ENCODE measurements at regions not wholly inside any gene's neighbourhood (a gene's known extent, or its start where the extent isn't known, plus 50 kb on each side); places are given as distances from the start of the nearest gene placed in this dataset.
"Not testable (repeated sequence)": the region's sequence is repeated elsewhere in the genome, so short reads cannot be mapped to it uniquely, and the experiment has no call there.

- H3K9me3 Mint-ChIP-seq, result peaks cover 11% of the 10 kb centered on the region
- H3K36me3 Mint-ChIP-seq, result peaks cover 11% of the 10 kb centered on the region
- ATAC-seq (ENCODE audit: low read depth) (no peak), DNase-seq (ENCODE audit: low spot score in 2 of 2) (no peak)
- H3K4me1 Mint-ChIP-seq, result no peaks in the 10 kb centered on the region
- H3K4me3 Mint-ChIP-seq, result no peak overlapping the region
- peaks cover 10% of the 10 kb centered on the region for H3K27me3 Mint-ChIP-seq
- no peak overlapping the region for H3K27ac Mint-ChIP-seq
Measured at GRCh38 chr5:66426259-66427138, 169.7 kb upstream of the MAST4 start.

- Mint-ChIP-seq H3K27ac (no peak overlapping the region), H3K4me1 (no peaks in the 10 kb centered on the region), H3K36me3 (peaks cover 11% of the 10 kb centered on the region), H3K9me3 (peaks cover 11% of the 10 kb centered on the region), H3K4me3 (no peak overlapping the region), H3K27me3 (peaks cover 10% of the 10 kb centered on the region)
- ATAC-seq (ENCODE audit: low read depth) (no peak), DNase-seq (ENCODE audit: low spot score in 2 of 2) (no peak)
Measured at GRCh38 chr5:66427139-66427442, 169.1 kb upstream of the MAST4 start.

- Mint-ChIP-seq H3K9me3 (no peaks in the 10 kb centered on the region), H3K36me3 (peaks cover 1% of the 10 kb centered on the region), H3K4me1 (no peaks in the 10 kb centered on the region), H3K27me3 (no peaks in the 10 kb centered on the region), H3K4me3 (no peak overlapping the region), H3K27ac (no peak overlapping the region)
- ATAC-seq (ENCODE audit: low read depth) (peak; percentile 59), DNase-seq (ENCODE audit: low spot score in 2 of 2) (no peak)
Measured at GRCh38 chr5:66436721-66437120, 159.5 kb upstream of the MAST4 start.

- Mint-ChIP-seq H3K27ac (no peak overlapping the region), H3K4me1 (no peaks in the 10 kb centered on the region), H3K36me3 (no peaks in the 10 kb centered on the region), H3K9me3 (no peaks in the 10 kb centered on the region), H3K27me3 (no peaks in the 10 kb centered on the region), H3K4me3 (no peak overlapping the region)
- no peak for ATAC-seq (ENCODE audit: low read depth)
- DNase-seq (ENCODE audit: low spot score in 2 of 2), result no peak
Measured at GRCh38 chr5:66438087-66438486, 158.1 kb upstream of the MAST4 start.

GRCh38 chr5:66438696-66439095 lies 157.5 kb upstream of the MAST4 start:
- H3K27ac Mint-ChIP-seq, result no peak overlapping the region
- no peaks in the 10 kb centered on the region for H3K36me3 Mint-ChIP-seq
- DNase-seq (ENCODE audit: low spot score in 2 of 2) (no peak), ATAC-seq (ENCODE audit: low read depth) (no peak)
- no peaks in the 10 kb centered on the region for H3K9me3 Mint-ChIP-seq
- H3K4me1 Mint-ChIP-seq, result no peaks in the 10 kb centered on the region
- H3K27me3 Mint-ChIP-seq, result no peaks in the 10 kb centered on the region
- H3K4me3 Mint-ChIP-seq, result no peak overlapping the region

- H3K27me3 Mint-ChIP-seq, result no peaks in the 10 kb centered on the region
- no peaks in the 10 kb centered on the region for H3K9me3 Mint-ChIP-seq
- no peak for DNase-seq (ENCODE audit: low spot score in 2 of 2)
- H3K4me3 Mint-ChIP-seq, result no peak overlapping the region
- H3K36me3 Mint-ChIP-seq, result no peaks in the 10 kb centered on the region
- H3K4me1 Mint-ChIP-seq, result no peaks in the 10 kb centered on the region
- no peak for ATAC-seq (ENCODE audit: low read depth)
- no peak overlapping the region for H3K27ac Mint-ChIP-seq
Measured at GRCh38 chr5:66440202-66440680, 156.0 kb upstream of the MAST4 start.

GRCh38 chr5:66441351-66441750 lies 154.8 kb upstream of the MAST4 start:
- H3K9me3 Mint-ChIP-seq, result no peaks in the 10 kb centered on the region
- no peaks in the 10 kb centered on the region for H3K4me1 Mint-ChIP-seq
- no peaks in the 10 kb centered on the region for H3K27me3 Mint-ChIP-seq
- no peak for DNase-seq (ENCODE audit: low spot score in 2 of 2)
- no peak overlapping the region for H3K27ac Mint-ChIP-seq
- H3K36me3 Mint-ChIP-seq, result no peaks in the 10 kb centered on the region
- ATAC-seq (ENCODE audit: low read depth), result no peak
- H3K4me3 Mint-ChIP-seq, result no peak overlapping the region

GRCh38 chr5:66442951-66443445 lies 153.2 kb upstream of the MAST4 start:
- DNase-seq (ENCODE audit: low spot score in 2 of 2), result no peak
- ATAC-seq (ENCODE audit: low read depth), result no peak
- Mint-ChIP-seq H3K4me1 (no peaks in the 10 kb centered on the region), H3K27ac (no peak overlapping the region), H3K27me3 (no peaks in the 10 kb centered on the region), H3K9me3 (peaks cover 5% of the 10 kb centered on the region), H3K4me3 (no peak overlapping the region), H3K36me3 (peaks cover 5% of the 10 kb centered on the region)

- peaks cover 7% of the 10 kb centered on the region for H3K36me3 Mint-ChIP-seq
- H3K4me1 Mint-ChIP-seq, result no peaks in the 10 kb centered on the region
- no peak overlapping the region for H3K27ac Mint-ChIP-seq
- H3K4me3 Mint-ChIP-seq, result no peak overlapping the region
- no peaks in the 10 kb centered on the region for H3K27me3 Mint-ChIP-seq
- peaks cover 7% of the 10 kb centered on the region for H3K9me3 Mint-ChIP-seq
- ATAC-seq (ENCODE audit: low read depth) (no peak), DNase-seq (ENCODE audit: low spot score in 2 of 2) (no peak)
Measured at GRCh38 chr5:66443462-66444130, 152.6 kb upstream of the MAST4 start.

- H3K9me3 Mint-ChIP-seq; H3K36me3 Mint-ChIP-seq; H3K4me1 Mint-ChIP-seq; H3K27ac Mint-ChIP-seq; H3K4me3 Mint-ChIP-seq; DNase-seq (ENCODE audit: low spot score in 2 of 2); H3K27me3 Mint-ChIP-seq; ATAC-seq (ENCODE audit: low read depth): not testable (repeated sequence)
Measured at GRCh38 chr5:66448070-66448469, 148.1 kb upstream of the MAST4 start.

- H3K36me3 Mint-ChIP-seq, result peaks cover 9% of the 10 kb centered on the region
- H3K4me1 Mint-ChIP-seq, result peaks cover 4% of the 10 kb centered on the region
- DNase-seq (ENCODE audit: low spot score in 2 of 2) (no peak), ATAC-seq (ENCODE audit: low read depth) (no peak)
- no peak overlapping the region for H3K4me3 Mint-ChIP-seq
- H3K27ac Mint-ChIP-seq, result no peak overlapping the region
- peaks cover 3% of the 10 kb centered on the region for H3K27me3 Mint-ChIP-seq
- peaks cover 11% of the 10 kb centered on the region for H3K9me3 Mint-ChIP-seq
Measured at GRCh38 chr5:66450237-66450636, 146.0 kb upstream of the MAST4 start.

- Mint-ChIP-seq H3K4me3 (no peak overlapping the region), H3K9me3 (peaks cover 11% of the 10 kb centered on the region), H3K27ac (no peak overlapping the region), H3K4me1 (peaks cover 5% of the 10 kb centered on the region), H3K36me3 (peaks cover 9% of the 10 kb centered on the region), H3K27me3 (peaks cover 3% of the 10 kb centered on the region)
- DNase-seq (ENCODE audit: low spot score in 2 of 2) (no peak), ATAC-seq (ENCODE audit: low read depth) (no peak)
Measured at GRCh38 chr5:66450988-66451387, 145.2 kb upstream of the MAST4 start.

- ATAC-seq (ENCODE audit: low read depth), result no peak
- H3K27ac Mint-ChIP-seq, result no peak overlapping the region
- no peak overlapping the region for H3K4me3 Mint-ChIP-seq
- peaks cover 8% of the 10 kb centered on the region for H3K36me3 Mint-ChIP-seq
- no peak for DNase-seq (ENCODE audit: low spot score in 2 of 2)
- peaks cover 10% of the 10 kb centered on the region for H3K9me3 Mint-ChIP-seq
- peaks cover 7% of the 10 kb centered on the region for H3K4me1 Mint-ChIP-seq
- peaks cover 3% of the 10 kb centered on the region for H3K27me3 Mint-ChIP-seq
Measured at GRCh38 chr5:66452109-66452508, 144.1 kb upstream of the MAST4 start.

- peaks cover 8% of the 10 kb centered on the region for H3K4me1 Mint-ChIP-seq
- no peak overlapping the region for H3K4me3 Mint-ChIP-seq
- DNase-seq (ENCODE audit: low spot score in 2 of 2) (no peak), ATAC-seq (ENCODE audit: low read depth) (no peak)
- H3K27ac Mint-ChIP-seq, result no peak overlapping the region
- peaks cover 3% of the 10 kb centered on the region for H3K27me3 Mint-ChIP-seq
- H3K9me3 Mint-ChIP-seq, result peaks cover 2% of the 10 kb centered on the region
- H3K36me3 Mint-ChIP-seq, result no peaks in the 10 kb centered on the region
Measured at GRCh38 chr5:66454186-66455078, 141.8 kb upstream of the MAST4 start.
